AML-193 (cell line): ENCODE measurements at regions not wholly inside any gene's neighbourhood (a gene's known extent, or its start where the extent isn't known, plus 50 kb on each side); places are given as distances from the start of the nearest gene placed in this dataset.

Source experiments
- DNase-seq, 2 experiments: peaks; one replicate each; lab custom pipeline; 2025; lab: John Stamatoyannopoulos, UW

DNA sequence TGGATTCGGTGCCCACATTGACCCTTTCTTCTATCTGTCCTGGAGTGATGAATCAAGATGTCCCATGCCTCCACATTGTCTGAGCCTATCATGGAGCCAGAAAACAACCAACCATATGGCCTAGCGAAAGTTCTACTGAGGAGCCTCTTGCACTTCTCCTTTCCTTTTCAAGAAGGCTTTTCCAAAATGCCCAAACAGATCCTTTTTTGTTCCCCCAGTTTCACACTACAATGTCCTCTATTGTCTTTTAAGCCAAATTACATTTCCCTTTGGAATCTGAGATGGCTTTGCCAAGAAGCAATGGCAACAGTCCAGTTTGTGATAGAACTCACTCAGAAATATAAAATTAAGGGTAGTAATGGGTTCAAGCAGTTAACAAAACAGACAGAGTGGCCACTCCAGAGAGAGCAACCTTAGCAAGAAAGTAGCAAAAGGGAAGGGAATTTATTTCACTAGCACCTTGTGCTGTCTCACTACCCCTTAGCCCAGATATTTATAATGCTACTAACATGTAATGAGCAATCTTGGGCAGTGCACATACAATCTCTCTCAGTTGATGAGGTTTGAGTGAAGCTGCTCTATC, 194.6 kb upstream of the PDE1C start:
- no peak for DNase-seq

GRCh38 chr7:32263611-32264010, 193.4 kb upstream of the PDE1C start:
- DNase-seq = no peak

GRCh38 chr7:32262315-32262714, 192.1 kb upstream of the PDE1C start:
- no peak for DNase-seq

DNA sequence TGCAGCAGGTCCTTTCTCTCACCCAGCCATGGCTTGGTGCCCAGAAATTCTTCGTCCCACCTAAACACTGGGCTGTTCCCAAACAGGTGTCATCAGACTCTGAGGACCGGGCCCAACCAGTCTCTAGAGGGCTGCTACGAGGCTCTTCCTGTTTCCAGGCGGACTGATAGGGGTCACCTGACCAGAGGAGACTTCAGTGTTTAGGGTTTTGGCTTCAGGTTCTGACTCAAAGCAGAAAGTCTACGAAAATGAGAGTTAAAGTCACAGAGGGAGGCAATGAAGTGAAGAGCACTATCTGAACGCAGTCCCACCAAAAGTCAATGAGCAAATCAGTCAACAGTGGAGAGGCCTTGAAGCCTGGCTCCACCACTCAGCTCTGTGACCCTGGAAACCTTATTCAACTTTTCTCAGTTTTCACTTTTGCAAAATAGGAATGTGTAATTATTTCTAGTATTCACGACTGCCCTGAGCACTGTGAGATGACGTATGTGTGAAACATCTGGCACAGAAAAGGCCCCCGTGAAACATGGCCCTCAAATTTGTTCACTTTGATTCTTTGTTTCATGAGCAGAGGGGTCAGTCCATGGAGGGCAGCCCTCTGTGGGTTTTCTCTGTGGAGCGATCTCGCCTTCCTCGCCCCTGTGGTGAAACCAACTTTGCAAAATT, 189.9 kb upstream of the PDE1C start:
- no peak for DNase-seq

DNA sequence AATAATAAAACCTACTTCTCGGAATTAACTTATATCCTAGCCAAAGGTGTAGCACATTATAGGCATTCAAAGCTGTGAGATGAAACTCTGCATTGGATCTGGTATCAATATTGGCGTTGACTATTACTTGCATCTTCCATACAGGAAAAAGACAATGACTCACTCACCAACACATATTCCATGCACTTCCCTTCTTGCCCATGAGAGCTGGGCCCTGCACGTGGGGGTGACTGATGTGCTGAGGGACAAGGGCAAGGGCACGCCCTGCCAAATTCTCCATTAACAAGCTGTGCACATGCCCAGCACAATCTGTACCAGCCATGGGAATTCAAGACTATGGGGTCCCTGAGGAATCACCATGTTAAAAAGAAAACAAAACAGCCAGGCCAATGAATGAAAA, 188.1 kb upstream of the PDE1C start:
- DNase-seq = no peak

- DNase-seq = no peak
Measured at GRCh38 chr7:32257621-32258020, 187.4 kb upstream of the PDE1C start.

- no peak for DNase-seq
Measured at GRCh38 chr7:32256811-32257210, 186.6 kb upstream of the PDE1C start.

GRCh38 chr7:32256376-32256775, 186.2 kb upstream of the PDE1C start:
- DNase-seq = no peak

DNA sequence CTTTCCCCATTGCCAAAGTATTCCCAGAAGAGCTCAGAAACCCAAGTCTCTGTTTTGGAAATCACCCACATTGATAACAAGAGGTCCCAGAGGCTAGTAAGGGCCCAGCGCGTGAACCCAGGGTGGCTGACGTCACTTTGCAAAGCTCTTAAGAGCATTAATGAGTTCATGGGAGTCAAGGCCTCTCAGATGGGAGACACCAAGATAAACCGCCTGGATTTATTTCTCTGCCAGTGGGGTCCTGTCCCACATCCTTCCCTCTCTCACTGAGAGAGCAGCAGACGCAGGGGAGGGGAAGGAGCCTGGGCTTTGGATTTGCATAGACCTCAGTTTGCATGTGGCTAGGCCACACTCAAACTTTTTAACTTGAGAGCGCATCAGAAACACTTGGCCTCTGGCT, 184.8 kb upstream of the PDE1C start:
- no peak for DNase-seq

- no peak for DNase-seq
Measured at GRCh38 chr7:32253299-32253698, 183.1 kb upstream of the PDE1C start.

GRCh38 chr7:32251659-32252058, 181.5 kb upstream of the PDE1C start:
- DNase-seq = no peak

DNA sequence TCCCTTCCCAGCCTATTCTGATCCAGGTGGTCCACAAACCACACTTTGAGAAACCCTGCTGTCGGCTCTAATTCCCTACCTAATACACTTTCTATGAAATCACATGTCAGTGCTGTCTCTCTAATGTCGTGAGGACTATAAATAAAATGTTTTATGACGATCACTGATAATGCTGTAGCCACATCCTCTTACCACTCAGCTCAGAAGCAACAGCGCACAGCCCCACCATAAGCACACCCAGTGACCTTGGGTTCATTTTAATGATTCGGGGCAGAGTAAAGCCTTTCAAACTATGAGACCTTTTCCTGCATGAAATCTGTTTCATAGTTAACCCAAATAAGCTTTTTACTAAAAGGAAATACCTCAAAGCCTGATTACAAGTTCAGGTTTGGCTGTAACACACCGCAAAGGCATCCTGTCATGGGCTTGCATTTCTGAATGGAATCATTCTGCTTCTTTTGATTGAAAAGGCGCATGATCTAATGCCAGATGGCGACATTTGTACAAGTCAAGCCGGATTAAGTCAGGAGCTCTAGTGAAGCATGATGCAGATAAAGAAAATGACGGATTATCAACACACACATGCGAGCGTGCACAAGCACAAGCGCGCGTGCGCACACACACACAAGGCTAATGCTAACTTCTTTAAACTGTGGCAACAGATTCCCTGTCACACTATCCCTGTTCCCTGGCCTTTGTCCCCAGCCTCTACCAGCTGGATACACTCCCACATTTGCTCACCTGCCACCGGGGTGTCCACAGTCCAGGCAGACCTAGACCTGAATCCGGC, 180.5 kb upstream of the PDE1C start:
- no peak for DNase-seq

DNA sequence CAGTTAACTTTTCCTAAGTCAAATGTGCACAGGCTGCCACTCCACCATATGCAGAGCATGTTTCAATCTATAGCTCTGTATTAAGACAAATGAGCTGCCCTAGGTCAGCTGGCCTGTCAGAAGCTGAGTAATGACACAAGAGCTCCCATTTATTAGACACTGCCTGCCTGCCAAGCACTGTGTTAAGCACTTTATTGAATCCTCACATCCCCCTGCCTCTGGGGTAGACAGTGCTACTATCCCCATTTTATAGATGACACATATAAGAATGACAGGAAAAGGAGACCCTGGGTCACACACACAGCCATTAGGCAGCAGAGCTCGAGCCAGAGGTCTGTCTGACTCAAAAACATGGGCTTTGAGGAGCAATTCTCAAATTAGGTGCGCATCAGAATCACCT, 179.8 kb upstream of the PDE1C start:
- DNase-seq = no peak

GRCh38 chr7:32248522-32248921, 178.3 kb upstream of the PDE1C start:
- DNase-seq = no peak

DNA sequence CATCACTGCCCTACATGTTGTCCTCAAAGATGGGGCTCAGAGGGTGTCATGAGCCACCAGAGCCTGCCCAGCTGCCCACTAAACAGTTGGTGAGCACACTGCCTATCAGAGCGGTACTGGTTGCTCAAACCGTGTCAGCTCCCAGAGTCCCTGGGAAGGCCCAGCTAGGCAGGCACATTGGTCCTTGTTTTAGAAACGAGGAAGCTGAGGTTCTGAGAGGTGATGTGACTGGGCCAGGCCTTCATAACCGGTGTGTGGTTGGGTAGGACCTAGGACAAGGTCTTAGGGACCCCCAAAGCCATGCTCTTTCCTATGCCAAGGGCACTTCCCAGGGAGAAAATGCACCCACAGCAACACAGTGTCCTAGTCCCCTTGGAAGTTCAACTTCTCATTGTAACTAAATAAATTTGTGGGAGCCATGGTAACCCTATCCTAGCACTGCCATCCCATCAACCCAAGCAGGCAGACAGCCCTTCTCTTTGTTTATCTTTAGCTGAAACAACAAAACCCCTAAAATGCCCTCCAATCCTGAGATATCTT, 174.7 kb upstream of the PDE1C start:
- DNase-seq = no peak

- no peak for DNase-seq
Measured at GRCh38 chr7:32243687-32244290, 173.6 kb upstream of the PDE1C start.

DNA sequence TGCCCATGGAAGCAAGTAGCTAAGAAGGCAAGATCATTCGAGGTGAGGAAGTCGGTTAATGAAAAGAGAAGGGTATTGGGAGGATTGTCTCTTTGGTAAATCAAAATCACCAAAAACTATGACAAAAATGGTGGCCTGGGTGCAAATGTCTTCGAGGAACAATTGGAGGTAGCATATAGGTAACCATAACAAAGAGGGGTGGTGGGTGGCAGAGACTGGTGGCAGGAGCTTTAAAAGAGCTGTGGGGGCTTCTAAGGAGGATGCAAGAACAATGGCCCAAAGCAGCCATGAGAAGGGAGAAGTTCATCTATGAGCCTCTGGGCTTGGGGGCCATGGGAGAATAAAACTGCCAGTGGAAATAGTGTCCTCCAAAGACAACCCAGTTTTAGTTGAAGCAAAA, 172.2 kb upstream of the PDE1C start:
- DNase-seq = no peak

DNA sequence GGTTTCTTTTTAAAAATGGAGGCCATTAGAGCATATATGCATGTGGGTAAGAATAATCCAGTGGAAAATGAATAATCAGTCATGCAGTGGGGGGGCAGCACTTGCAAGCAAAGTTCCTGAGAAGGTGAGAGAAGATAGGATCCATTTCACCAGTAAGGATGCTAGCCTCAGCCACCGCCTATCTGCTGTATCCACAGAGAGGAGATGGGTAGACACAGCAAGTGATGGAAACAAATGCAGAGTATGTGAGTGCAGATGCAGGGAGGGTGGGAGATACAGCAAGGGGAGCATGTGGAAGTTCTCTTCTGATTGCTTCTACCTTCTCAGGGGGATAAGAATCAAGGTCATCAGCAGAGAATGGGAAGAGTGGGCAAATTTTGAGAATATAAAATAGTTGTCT, 171.4 kb upstream of the PDE1C start:
- no peak for DNase-seq

DNA sequence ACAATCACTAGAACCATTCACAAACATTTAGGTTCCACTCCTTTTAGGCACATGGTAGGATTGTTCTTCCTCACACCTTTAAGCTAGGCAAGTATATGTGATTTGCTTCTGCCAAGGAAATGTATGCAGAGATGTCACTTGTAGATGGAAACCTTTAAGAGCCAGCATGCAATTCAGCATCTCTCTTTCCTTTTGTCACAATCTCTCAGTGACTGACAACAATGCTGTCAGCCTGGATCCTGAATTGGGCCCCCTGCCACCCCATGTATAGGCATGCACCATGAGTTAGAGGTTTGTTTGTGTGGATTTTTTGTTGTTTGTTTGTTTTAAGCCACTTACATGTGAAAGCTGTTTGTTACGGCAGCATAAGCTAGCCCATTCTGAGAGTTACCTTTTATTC, 169.6 kb upstream of the PDE1C start:
- no peak for DNase-seq

DNA sequence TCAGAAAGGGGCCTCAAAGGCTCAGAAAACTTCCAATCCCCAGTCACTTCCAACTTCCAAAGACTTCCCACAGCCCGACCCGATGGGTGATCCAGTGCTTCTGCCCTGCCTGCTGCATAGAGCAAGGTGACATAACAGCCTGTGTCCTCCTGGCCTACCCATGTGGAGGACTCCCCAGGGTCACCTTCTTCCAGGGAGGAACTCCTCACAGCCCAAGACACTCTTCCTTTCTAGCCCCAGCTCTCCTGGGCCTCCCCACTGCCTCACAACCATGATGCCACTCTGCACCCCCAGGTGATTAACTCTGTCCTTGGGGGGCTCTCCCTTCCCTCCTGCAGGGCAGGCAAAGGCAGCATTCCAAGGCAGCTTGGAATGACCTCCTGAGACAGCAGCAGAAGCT, 158.4 kb upstream of the PDE1C start:
- no peak for DNase-seq

GRCh38 chr7:32227746-32228145, 157.5 kb upstream of the PDE1C start:
- DNase-seq = no peak

- no peak for DNase-seq
Measured at GRCh38 chr7:32224276-32224675, 154.1 kb upstream of the PDE1C start.

DNA sequence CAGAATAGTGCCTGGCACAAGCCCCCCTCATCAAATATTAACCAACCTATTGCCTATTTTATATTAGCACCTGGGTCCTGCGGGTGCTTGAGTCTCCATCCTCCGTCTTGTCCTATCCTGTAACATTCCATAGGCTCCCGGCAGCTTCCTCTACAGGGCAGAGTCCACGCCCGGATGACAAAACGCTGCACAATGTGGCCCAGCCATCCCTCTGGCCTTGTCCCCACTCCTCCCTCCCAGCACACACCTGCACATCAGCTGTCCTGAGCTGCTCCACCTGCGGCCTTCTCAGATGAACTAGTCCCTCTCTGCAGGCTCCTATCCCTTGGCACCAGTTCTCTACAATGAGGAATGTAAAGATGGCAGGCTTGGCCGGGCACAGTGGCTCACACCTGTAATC, 153.5 kb upstream of the PDE1C start:
- no peak for DNase-seq
